Parathyroid adenoma (tissue), 2 donors: ENCODE measurements at regions not wholly inside any gene's neighbourhood (a gene's known extent, or its start where the extent isn't known, plus 50 kb on each side); places are given as distances from the start of the nearest gene placed in this dataset.

Experiments
- H2AFZ ChIP-seq: fragments of 300-600 bp; sonication (generic); one replicate; pipeline ENCODE4 v1.7.0; 2017; ENCODE audit warnings: antibody characterized with exemption, mild to moderate bottlenecking
- H3K27ac ChIP-seq: fragments of 300-600 bp; sonication (generic); one replicate; pipeline ENCODE4 v1.7.0; 2017
- H3K27me3 ChIP-seq: fragments of 300-600 bp; sonication (generic); one replicate; pipeline ENCODE4 v1.7.0; 2017; ENCODE audit warnings: low read length; ENCODE audit not compliant: control insufficient read depth, insufficient read depth
- H3K36me3 ChIP-seq: fragments of 300-600 bp; sonication (generic); one replicate; pipeline ENCODE4 v1.7.0; 2017; ENCODE audit warnings: low read length; ENCODE audit not compliant: control insufficient read depth, insufficient read depth
- H3K4me1 ChIP-seq: fragments of 300-600 bp; sonication (generic); one replicate; pipeline ENCODE4 v1.7.0; 2017; ENCODE audit warnings: control low read depth
- H3K4me2 ChIP-seq: fragments of 300-600 bp; sonication (generic); one replicate; pipeline ENCODE4 v1.7.0; 2017; ENCODE audit warnings: low read length
- H3K4me3 ChIP-seq: fragments of 300-600 bp; sonication (generic); one replicate; pipeline ENCODE4 v1.7.0; 2017; ENCODE audit warnings: low read depth, low read length
- H3K79me2 ChIP-seq: fragments of 300-600 bp; sonication (generic); one replicate; pipeline ENCODE4 v1.7.0; 2017; ENCODE audit warnings: control low read depth
- H3K9ac ChIP-seq: fragments of 300-600 bp; sonication (generic); one replicate; pipeline ENCODE4 v1.7.0; 2017; ENCODE audit warnings: mild to moderate bottlenecking
- H3K9me3 ChIP-seq: fragments of 300-600 bp; sonication (generic); one replicate; pipeline ENCODE4 v1.7.0; 2017; ENCODE audit warnings: low read length; ENCODE audit not compliant: control insufficient read depth
- CTCF ChIP-seq: fragments of 300-600 bp; sonication (generic); IDR thresholded peaks from one replicate; pipeline ENCODE4 v1.7.0; 2017; ENCODE audit warnings: antibody characterized with exemption, mild to moderate bottlenecking
- donor health status: primary hyperparathyroidism.

GRCh38 chr7:45451342-45452035 lies 122.7 kb upstream of the ADCY1 start:
- no peaks in the 10 kb centered on the region for H3K27me3 ChIP-seq
- H3K4me2 ChIP-seq = no peak overlapping the region
- H3K4me3 ChIP-seq = no peak overlapping the region
- H3K9ac ChIP-seq = no peak overlapping the region
- no peak overlapping the region for H2AFZ ChIP-seq
- no peaks in the 10 kb centered on the region for H3K79me2 ChIP-seq
- no peak for TF ChIP-seq CTCF
- no peaks in the 10 kb centered on the region for H3K4me1 ChIP-seq
- H3K36me3 ChIP-seq = no peaks in the 10 kb centered on the region
- no peak overlapping the region for H3K27ac ChIP-seq
- no peaks in the 10 kb centered on the region for H3K9me3 ChIP-seq

- no peak for TF ChIP-seq CTCF
These were observed 119.4 kb upstream of the ADCY1 start for GRCh38 chr7:45454771-45455170.

GRCh38 chr7:45455662-45456061 lies 118.5 kb upstream of the ADCY1 start:
- Histone ChIP-seq H3K9me3 (no peaks in the 10 kb centered on the region), H2AFZ (no peak overlapping the region), H3K79me2 (no peaks in the 10 kb centered on the region), H3K4me2 (no peak overlapping the region), H3K27ac (no peak overlapping the region), H3K9ac (no peak overlapping the region), H3K4me1 (no peaks in the 10 kb centered on the region), H3K4me3 (no peak overlapping the region), H3K36me3 (no peaks in the 10 kb centered on the region), H3K27me3 (no peaks in the 10 kb centered on the region)
- no peak for TF ChIP-seq CTCF

More at GRCh38 chr7:45454771-45455170, 119.4 kb upstream of the ADCY1 start:
- no peak overlapping the region for H2AFZ ChIP-seq
- H3K4me1 ChIP-seq = no peaks in the 10 kb centered on the region
- no peak overlapping the region for H3K4me3 ChIP-seq
- no peaks in the 10 kb centered on the region for H3K9me3 ChIP-seq
- H3K9ac ChIP-seq = no peak overlapping the region
- no peak overlapping the region for H3K27ac ChIP-seq
- H3K36me3 ChIP-seq = no peaks in the 10 kb centered on the region
- no peaks in the 10 kb centered on the region for H3K27me3 ChIP-seq
- no peaks in the 10 kb centered on the region for H3K79me2 ChIP-seq
- no peak overlapping the region for H3K4me2 ChIP-seq

- TF ChIP-seq CTCF = no peak
- H3K27me3 ChIP-seq = no peaks in the 10 kb centered on the region
These were observed 118.1 kb upstream of the ADCY1 start for GRCh38 chr7:45456105-45456504.

More at GRCh38 chr7:45456105-45456504, 118.1 kb upstream of the ADCY1 start:
- H2AFZ ChIP-seq = no peak overlapping the region
- H3K36me3 ChIP-seq = no peaks in the 10 kb centered on the region
- no peak overlapping the region for H3K4me3 ChIP-seq
- H3K4me2 ChIP-seq = no peak overlapping the region
- no peaks in the 10 kb centered on the region for H3K9me3 ChIP-seq
- H3K4me1 ChIP-seq = no peaks in the 10 kb centered on the region
- no peaks in the 10 kb centered on the region for H3K79me2 ChIP-seq
- H3K27ac ChIP-seq = no peak overlapping the region
- no peak overlapping the region for H3K9ac ChIP-seq
